ENCODE measurements at regions not wholly inside any gene's neighbourhood (a gene's known extent, or its start where the extent isn't known, plus 50 kb on each side); places are given as distances from the start of the nearest gene placed in this dataset.

DNA sequence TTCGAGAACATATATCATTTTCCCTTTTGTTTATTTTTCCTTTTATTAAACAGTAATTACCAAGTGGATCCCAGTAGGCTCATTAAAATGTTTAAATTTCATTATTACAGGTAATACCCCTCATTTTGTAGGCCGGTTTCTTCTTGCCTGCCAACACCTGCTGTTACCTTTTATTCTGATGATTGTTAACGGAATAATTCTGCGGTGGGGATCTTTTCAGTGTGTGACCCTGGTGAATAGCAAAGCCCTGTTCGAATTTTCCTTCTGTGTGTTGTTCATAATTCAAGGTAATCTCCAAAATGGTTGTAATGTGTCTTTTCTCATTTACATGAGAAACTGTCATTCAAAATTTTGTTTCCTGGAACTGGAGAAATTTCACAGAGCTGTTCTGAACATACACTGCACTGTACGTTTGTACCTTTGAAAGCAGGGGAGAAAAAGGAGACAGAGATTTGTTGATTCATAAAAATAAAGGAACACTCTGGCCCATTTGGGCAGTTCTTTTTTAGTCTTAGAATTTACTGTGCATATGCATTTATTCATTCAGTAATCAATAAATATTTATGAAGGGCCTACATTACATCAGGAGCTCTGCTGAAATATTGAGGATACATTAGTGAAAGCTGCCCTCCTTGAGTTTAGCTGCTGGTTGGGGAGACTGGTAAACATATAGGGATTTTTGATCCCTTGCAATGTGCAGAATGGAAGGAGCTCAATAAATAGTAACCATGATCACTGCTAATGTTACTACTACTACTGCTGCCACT lies 502.0 kb downstream of the QKI start:
- Mint-ChIP-seq H3K4me3 (no peak overlapping the region), H3K27ac (no peak overlapping the region), H3K36me3 (ENCODE audit: low read depth) (no peaks in the 10 kb centered on the region), H3K9me3 (no peaks in the 10 kb centered on the region), H3K27me3 (peaks cover 5% of the 10 kb centered on the region), H3K4me1 (no peaks in the 10 kb centered on the region)
- ATAC-seq (replicated peaks) = no peak

DNA sequence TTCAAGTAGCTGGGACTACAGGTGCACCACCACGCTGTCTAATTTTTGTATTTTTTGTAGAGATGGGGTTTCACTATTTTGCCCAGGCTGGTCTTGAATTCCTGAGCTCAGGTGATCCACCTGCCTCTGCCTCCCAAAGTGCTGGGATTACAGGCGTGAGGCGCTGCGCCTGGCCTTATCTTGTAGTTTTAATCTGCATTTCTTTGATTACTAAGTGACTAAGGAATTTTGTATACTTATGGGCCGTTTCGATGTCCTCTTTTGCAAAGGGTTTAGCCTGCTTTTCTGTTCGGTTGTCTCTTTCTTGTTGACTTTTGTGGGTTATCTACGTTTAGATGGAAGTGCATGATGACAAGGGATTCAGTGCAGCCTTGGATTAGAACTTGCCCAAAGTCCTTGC lies 500.6 kb downstream of the QKI start:
- no peaks in the 10 kb centered on the region for H3K36me3 Mint-ChIP-seq (ENCODE audit: low read depth)
- no peaks in the 10 kb centered on the region for H3K9me3 Mint-ChIP-seq
- H3K27me3 Mint-ChIP-seq = peaks cover 11% of the 10 kb centered on the region
- H3K4me1 Mint-ChIP-seq = no peaks in the 10 kb centered on the region
- H3K4me3 Mint-ChIP-seq = no peak overlapping the region
- ATAC-seq (replicated peaks) = no peak
- no peak overlapping the region for H3K27ac Mint-ChIP-seq

DNA sequence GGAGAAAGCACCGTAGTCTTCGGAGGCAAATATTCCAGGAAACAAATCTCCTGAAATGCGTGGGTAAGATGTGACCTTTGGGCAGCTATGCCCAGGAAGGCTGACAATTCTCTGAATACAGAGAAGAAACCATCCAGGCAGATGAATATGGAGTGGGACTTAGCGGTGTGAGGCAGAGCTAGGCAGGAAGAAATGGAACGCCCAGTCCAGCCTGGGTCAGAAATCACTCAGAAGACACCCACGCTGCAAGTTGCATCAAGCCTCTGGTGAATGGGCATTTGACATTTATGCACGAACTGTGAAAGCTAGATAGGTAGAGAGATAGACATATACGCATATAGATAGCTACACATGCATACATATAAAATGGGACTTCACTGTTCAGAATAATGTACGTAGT lies 498.5 kb downstream of the QKI start:
- Mint-ChIP-seq H3K4me1 (no peaks in the 10 kb centered on the region), H3K9me3 (no peaks in the 10 kb centered on the region), H3K27ac (no peak overlapping the region), H3K36me3 (ENCODE audit: low read depth) (no peaks in the 10 kb centered on the region), H3K4me3 (no peak overlapping the region), H3K27me3 (peaks cover 13% of the 10 kb centered on the region)
- ATAC-seq (replicated peaks) = no peak

DNA sequence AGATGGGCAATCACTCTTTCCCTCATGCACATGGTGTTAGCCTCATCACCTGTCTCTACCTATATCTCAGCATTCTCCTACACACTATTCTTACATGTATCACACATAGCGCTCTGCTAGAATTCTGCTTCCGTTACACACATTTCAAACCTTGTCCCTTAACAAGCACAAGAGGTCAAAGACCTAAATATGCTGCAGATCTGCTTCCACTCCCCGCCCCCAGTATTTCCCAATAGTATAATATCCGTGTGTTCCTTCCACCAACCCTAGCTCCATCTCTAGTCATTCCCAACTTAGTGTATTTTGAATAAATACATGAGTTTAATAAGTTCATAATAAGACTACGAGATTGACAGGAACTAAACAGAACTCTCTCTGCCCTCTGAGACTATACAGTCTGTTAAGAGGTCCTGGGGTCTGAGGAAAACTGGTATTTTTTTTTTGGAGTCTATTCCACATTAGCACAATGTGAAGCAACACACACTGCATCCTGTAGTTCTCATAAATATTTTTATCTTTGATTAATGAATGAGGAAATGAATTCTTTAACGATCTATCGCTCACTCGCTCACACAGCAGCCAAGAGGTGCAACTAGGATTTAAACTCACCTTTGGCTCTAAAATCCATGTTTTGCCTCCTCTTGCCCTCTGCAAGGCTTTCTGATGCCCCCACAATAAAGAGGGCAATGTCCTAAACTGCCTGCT lies 491.6 kb downstream of the QKI start:
- H3K27me3 Mint-ChIP-seq = peaks cover 23% of the 10 kb centered on the region
- no peak for ATAC-seq (replicated peaks)
- no peaks in the 10 kb centered on the region for H3K36me3 Mint-ChIP-seq (ENCODE audit: low read depth)
- no peaks in the 10 kb centered on the region for H3K4me1 Mint-ChIP-seq
- no peak overlapping the region for H3K27ac Mint-ChIP-seq
- H3K9me3 Mint-ChIP-seq = no peaks in the 10 kb centered on the region
- no peak overlapping the region for H3K4me3 Mint-ChIP-seq

DNA sequence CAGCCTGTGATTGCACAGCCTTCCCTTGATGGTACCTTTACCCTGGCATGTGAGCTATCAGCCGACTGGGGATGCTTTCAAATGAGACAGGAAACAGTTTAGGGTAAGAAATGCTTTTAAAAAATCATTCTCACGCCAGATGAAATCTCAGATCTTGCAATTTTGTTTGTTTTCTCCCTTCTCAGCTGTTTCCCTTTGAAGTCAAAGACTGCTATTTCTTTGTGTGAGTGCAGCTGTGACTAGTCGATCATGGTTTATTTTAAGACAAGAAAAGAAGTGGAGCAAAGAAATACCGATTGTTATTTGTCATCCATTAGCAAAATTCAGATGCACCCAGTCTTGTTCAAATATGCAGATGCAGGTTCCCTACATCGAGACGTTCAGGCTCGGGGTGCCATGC lies 489.7 kb downstream of the QKI start:
- H3K4me3 Mint-ChIP-seq = no peak overlapping the region
- no peaks in the 10 kb centered on the region for H3K9me3 Mint-ChIP-seq
- no peaks in the 10 kb centered on the region for H3K4me1 Mint-ChIP-seq
- no peak overlapping the region for H3K27ac Mint-ChIP-seq
- no peak for ATAC-seq (replicated peaks)
- no peaks in the 10 kb centered on the region for H3K36me3 Mint-ChIP-seq (ENCODE audit: low read depth)
- H3K27me3 Mint-ChIP-seq = peaks cover 17% of the 10 kb centered on the region

DNA sequence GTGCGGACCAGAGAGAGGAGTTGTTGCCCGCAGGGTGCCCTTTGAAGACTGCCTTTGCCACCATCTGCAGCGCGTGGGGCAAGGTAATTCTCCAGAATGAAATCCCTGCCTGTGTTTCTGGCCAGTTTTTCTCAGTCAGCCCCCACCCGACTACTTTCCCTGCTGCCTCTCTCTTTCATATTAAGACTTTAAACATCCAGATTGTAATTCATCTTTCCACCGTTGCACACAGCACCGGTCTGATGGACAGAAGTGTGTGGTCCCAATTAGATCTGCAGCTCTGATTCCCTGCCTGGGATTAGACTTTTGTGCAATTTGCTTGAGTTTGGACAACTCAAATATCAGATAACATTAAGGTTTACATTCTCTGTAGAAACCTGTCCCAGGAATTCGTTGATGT lies 489.0 kb downstream of the QKI start:
- Mint-ChIP-seq H3K9me3 (no peaks in the 10 kb centered on the region), H3K27ac (no peak overlapping the region), H3K27me3 (peaks cover 17% of the 10 kb centered on the region), H3K4me3 (no peak overlapping the region), H3K4me1 (no peaks in the 10 kb centered on the region), H3K36me3 (ENCODE audit: low read depth) (no peaks in the 10 kb centered on the region)
- ATAC-seq (replicated peaks) = no peak

DNA sequence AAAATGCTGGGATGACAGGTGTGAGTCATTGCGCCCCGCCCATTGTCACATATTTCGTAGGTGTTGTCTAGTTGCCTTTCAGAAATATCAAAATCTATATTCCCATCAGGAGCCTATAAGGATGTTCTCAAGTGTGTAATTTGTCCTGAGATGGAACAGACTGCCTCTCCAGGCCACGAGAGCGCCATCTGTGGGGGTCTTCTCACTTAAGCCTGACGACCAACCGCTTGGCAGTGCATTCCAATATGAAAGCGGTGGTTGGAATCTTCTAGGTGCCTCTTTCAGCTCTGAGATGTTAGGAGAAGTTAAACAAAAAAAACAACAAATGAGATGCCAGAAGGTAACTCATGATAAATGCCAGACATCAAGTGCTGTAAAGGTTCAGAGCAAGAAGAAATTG lies 488.5 kb downstream of the QKI start:
- no peaks in the 10 kb centered on the region for H3K9me3 Mint-ChIP-seq
- no peak overlapping the region for H3K27ac Mint-ChIP-seq

DNA sequence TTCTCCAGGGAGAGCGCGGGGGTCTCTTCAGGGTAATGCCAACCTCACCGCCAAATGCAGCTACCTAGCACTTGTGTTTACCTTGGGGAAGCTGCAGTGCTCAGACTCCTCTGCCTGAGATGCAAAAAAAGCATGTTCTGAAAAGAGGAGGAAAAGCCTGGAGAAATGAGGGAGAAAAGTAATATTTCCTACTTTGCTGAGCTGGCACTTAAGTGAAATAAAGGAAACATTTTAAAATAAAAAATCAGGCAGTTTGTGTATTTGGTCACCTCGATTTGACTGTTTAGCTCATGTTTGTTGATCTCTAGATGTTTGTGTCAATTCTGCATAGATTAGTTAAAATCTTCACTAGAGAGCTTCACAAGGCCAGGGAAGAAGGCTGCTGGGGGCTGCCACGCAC lies 487.2 kb downstream of the QKI start:
- no peaks in the 10 kb centered on the region for H3K9me3 Mint-ChIP-seq
- ATAC-seq (replicated peaks) = no peak
- H3K4me1 Mint-ChIP-seq = no peaks in the 10 kb centered on the region

More for the DNA sequence above, 488.5 kb downstream of the QKI start:
- Mint-ChIP-seq H3K4me1 (no peaks in the 10 kb centered on the region), H3K4me3 (no peak overlapping the region), H3K27me3 (peaks cover 12% of the 10 kb centered on the region), H3K36me3 (ENCODE audit: low read depth) (no peaks in the 10 kb centered on the region)
- no peak for ATAC-seq (replicated peaks)

DNA sequence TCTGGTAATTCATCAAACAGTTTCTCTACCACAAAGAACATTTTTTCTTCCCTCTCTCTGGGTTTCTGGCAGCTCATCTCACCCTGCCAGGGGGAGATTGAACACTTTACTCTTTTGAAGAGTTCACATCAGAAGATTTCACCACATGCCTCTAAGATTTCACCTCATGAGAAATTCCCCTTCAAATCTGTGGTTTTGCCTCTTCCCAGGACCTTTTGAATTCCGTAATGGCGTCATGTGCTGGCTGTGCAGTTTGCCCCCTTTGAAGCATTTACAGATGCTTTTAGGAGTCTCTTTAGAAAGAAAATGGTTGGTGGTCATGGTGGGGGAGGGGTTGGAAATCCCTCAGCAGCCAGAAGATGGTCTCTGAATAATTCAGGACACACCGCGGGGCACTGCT lies 486.1 kb downstream of the QKI start:
- Mint-ChIP-seq H3K4me3 (no peak overlapping the region), H3K36me3 (ENCODE audit: low read depth) (no peaks in the 10 kb centered on the region), H3K27ac (no peak overlapping the region)

More for the DNA sequence above, 487.2 kb downstream of the QKI start:
- H3K4me3 Mint-ChIP-seq = no peak overlapping the region
- peaks cover 7% of the 10 kb centered on the region for H3K27me3 Mint-ChIP-seq
- no peak overlapping the region for H3K27ac Mint-ChIP-seq
- no peaks in the 10 kb centered on the region for H3K36me3 Mint-ChIP-seq (ENCODE audit: low read depth)

DNA sequence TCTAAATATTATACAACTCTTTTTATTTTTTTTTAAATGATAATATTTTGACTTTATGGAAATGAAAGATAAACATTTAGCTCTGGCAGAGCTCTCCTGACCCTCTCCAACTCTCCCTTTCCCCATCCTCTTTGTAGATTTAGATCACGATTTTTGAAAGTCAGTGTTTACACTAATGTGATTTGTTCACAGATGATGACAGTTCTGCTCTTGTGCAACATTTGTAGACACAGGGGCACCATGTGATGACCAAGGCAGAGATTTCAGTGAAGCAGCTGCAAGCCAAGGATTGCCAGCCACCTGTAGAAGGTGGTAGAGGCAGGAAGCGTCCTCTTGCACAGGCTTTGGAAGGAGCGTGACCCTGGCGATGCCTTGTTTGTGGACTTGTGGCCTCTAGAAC lies 483.2 kb downstream of the QKI start:
- Mint-ChIP-seq H3K9me3 (no peaks in the 10 kb centered on the region), H3K27me3 (peaks cover 3% of the 10 kb centered on the region), H3K4me3 (no peak overlapping the region), H3K4me1 (no peaks in the 10 kb centered on the region), H3K27ac (no peak overlapping the region), H3K36me3 (ENCODE audit: low read depth) (no peaks in the 10 kb centered on the region)
- ATAC-seq (replicated peaks) = no peak

More for the DNA sequence above, 486.1 kb downstream of the QKI start:
- H3K27me3 Mint-ChIP-seq = peaks cover 4% of the 10 kb centered on the region
- no peak for ATAC-seq (replicated peaks)
- H3K4me1 Mint-ChIP-seq = no peaks in the 10 kb centered on the region
- H3K9me3 Mint-ChIP-seq = no peaks in the 10 kb centered on the region

DNA sequence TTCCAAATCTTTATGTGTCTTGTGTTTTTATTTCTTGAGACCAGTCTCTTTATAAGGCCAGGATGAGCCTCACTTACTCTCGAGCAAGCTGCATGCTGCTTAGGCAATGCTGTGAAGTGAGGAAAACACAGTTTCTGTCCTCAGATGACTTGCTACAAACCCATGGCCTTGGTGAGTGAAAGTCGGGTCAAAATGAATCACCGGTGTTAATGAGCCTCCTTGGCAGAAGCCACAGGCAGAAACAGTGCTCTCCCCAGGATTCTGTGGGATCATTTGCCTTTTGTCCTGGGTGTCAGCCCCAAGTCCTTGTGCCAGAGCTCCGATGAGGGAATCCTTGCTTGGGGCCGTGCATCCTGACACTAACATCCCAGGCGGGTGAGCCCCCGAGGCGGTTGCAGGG lies 482.5 kb downstream of the QKI start:
- no peak for ATAC-seq (replicated peaks)
- H3K27ac Mint-ChIP-seq = no peak overlapping the region

DNA sequence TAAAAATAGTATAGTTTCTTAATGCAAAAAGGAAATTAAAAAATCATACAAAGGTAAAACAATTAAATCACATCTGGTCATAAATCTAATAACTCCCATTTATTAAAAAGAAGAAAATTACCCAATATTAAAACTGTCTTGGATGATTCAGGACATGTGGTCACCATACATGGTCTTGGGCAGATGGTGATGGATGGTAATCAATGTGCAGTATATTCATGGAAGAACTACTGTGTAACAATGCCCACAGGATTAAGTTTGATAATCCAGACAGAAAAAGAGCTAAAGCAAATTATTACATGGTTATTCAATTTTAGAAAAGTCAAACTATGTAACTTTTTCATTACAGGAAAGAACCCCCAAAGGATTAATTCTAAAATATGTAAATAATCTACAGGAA lies 480.6 kb downstream of the QKI start:
- Mint-ChIP-seq H3K27ac (no peak overlapping the region), H3K9me3 (no peaks in the 10 kb centered on the region), H3K4me1 (no peaks in the 10 kb centered on the region), H3K36me3 (ENCODE audit: low read depth) (no peaks in the 10 kb centered on the region), H3K4me3 (no peak overlapping the region), H3K27me3 (peaks cover 3% of the 10 kb centered on the region)
- no peak for ATAC-seq (replicated peaks)

More for the DNA sequence above, 482.5 kb downstream of the QKI start:
- Mint-ChIP-seq H3K4me3 (no peak overlapping the region), H3K27me3 (peaks cover 3% of the 10 kb centered on the region), H3K36me3 (ENCODE audit: low read depth) (no peaks in the 10 kb centered on the region), H3K9me3 (no peaks in the 10 kb centered on the region), H3K4me1 (no peaks in the 10 kb centered on the region)

DNA sequence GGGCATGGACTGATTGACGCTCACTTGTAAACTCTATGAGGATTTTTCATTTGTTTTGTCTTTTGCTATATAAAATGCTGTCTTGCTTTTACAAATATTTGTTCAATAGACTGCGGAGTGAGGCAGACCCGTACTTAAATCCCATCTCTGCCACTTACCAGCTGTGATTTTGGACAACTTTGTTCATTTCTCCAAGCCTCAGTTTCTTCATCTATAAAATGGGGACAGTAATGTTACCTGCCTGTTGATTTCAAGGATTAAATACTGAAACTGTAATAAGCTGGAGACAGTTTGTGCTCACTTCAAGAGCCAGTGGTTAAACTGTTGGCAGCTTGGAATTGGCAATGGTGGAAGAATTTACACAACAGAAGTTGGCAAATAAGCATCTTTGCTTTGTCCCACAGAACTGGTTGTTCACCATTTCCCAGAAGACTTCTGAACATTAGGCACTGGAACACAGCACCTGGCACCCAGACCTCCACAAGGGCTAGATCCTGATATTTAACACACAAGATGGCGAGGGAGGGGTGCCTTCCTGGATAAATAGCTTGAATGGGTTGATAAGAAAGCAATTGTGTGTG lies 479.2 kb downstream of the QKI start:
- Mint-ChIP-seq H3K9me3 (no peaks in the 10 kb centered on the region), H3K4me3 (no peak overlapping the region), H3K36me3 (ENCODE audit: low read depth) (no peaks in the 10 kb centered on the region), H3K27ac (no peak overlapping the region), H3K4me1 (no peaks in the 10 kb centered on the region), H3K27me3 (peaks cover 3% of the 10 kb centered on the region)
- no peak for ATAC-seq (replicated peaks)

DNA sequence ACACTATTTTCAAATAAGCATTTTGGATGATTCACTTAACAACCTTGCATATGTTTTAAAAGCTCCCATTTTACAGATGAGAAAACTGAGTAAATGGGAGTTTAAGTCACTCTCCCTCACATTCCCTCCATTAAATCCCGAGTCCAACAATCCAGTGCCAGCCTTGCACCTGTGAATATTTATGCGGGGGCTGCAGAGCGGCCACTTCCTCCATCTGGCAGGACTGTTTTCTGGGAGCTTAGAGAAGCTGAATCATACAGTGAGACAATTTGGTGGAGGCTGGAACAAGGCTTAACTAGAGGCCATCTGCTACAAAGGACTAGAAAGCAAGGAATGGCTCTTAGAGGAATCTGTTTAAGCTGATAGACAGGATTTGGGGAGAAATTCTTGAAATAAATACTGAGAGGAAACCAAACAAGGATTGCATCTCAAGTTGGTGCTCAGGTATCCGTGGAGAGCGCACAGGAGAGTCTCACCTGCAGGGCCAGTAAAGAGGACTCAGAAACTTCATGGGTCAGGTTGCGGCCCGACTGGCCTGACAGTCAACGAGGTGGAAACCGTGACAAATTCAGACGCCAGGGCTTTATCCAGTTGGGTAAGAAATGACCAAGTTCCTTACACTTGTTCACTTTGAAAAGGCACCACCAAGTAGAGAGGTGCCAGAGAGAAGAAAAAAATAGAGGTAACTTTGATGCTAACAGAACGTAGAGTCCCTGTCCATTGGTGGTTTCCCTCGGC lies 478.5 kb downstream of the QKI start:
- no peak overlapping the region for H3K4me3 Mint-ChIP-seq
- no peak for ATAC-seq (replicated peaks)
- H3K27ac Mint-ChIP-seq = no peak overlapping the region
- no peaks in the 10 kb centered on the region for H3K4me1 Mint-ChIP-seq
- no peaks in the 10 kb centered on the region for H3K36me3 Mint-ChIP-seq (ENCODE audit: low read depth)
- no peaks in the 10 kb centered on the region for H3K9me3 Mint-ChIP-seq
- H3K27me3 Mint-ChIP-seq = peaks cover 6% of the 10 kb centered on the region
